GM21447 (cell line): ENCODE measurements at regions not wholly inside any gene's neighbourhood (a gene's known extent, or its start where the extent isn't known, plus 50 kb on each side); places are given as distances from the start of the nearest gene placed in this dataset.
"Not testable (repeated sequence)": the region's sequence is repeated elsewhere in the genome, so short reads cannot be mapped to it uniquely, and the experiment has no call there.

Experiments used
- ATAC-seq: cut with Tn5 transposase; IDR thresholded peaks from one replicate; pipeline ENCODE4 v1.9.1; 2021; ENCODE audit not compliant: unreplicated experiment

- ATAC-seq: no peak
Observed at GRCh38 chr3:158882445-158882844, 80.6 kb downstream of the MFSD1 start.

- no peak for ATAC-seq
Observed at GRCh38 chr3:158896729-158897128, 94.9 kb downstream of the MFSD1 start.

GRCh38 chr3:158906749-158907148 lies 104.9 kb downstream of the MFSD1 start:
- ATAC-seq: no peak

GRCh38 chr3:158908187-158908734 lies 106.4 kb downstream of the MFSD1 start:
- no peak for ATAC-seq

DNA sequence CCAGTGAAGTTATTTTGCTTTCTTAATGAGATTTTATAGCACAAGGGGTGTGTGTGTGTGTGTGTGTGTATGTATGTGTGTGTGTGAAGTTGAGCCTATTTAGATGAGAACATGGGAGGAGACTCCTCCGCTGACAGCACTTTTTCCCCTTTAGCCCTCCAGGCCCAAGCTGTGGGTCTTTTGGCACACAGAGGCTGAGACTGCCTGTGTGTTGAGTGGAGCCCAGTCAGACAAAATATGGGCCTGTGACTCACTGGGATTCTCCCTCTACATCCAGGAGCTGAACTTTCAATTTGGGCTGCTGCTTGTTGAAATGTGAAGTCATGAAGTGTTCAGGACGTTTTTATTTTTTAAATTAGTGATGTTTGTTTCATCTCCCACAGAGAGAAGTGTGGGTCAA lies 108.0 kb downstream of the MFSD1 start:
- no peak for ATAC-seq

GRCh38 chr3:158911586-158911985 lies 109.7 kb downstream of the MFSD1 start:
- ATAC-seq: no peak

- no peak for ATAC-seq
Observed at GRCh38 chr3:158912188-158912587, 110.3 kb downstream of the MFSD1 start.

GRCh38 chr3:158912621-158913020 lies 110.8 kb downstream of the MFSD1 start:
- ATAC-seq: no peak

DNA sequence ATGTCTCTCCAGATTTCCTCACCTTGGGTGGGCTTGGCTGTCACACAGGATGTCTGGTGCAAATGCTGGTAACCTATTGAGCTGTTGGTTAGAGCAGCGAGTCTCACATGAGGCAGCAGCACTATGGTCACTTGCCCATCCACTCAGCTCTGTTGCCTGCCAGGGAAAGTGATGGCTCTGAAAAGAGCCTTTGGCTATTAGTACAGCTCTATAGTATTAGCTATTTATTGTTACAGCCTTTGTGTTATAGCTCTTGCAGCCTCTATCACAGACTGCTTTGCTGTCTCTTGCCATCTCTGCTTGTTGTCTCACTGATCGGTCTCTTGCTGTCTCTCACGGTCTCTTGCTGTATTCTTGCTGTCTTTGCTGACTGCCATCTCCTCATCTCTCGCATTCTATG lies 114.3 kb downstream of the MFSD1 start:
- no peak for ATAC-seq

GRCh38 chr3:158918008-158918407 lies 116.2 kb downstream of the MFSD1 start:
- peak; percentile 87 for ATAC-seq

DNA sequence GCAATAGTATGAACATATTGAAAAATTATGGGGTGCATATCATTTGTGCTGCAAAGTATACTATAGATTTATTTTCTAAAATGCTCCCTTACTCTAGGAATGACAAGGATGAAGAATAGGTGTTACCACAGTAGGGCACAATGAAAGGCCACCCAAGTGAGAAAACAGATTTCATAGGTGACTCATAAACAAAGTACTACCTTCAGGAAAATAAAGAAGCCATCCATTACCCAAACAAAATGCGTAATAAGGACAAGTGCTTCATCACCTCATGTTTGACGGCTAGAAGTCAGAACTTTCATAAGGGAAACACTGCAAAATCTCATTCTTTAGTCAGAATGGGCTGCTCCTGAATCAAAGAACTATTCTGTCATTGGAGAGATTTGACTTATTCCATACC lies 116.6 kb downstream of the MFSD1 start:
- no peak for ATAC-seq

- no peak for ATAC-seq
Observed at GRCh38 chr3:158920371-158920770, 118.5 kb downstream of the MFSD1 start.

DNA sequence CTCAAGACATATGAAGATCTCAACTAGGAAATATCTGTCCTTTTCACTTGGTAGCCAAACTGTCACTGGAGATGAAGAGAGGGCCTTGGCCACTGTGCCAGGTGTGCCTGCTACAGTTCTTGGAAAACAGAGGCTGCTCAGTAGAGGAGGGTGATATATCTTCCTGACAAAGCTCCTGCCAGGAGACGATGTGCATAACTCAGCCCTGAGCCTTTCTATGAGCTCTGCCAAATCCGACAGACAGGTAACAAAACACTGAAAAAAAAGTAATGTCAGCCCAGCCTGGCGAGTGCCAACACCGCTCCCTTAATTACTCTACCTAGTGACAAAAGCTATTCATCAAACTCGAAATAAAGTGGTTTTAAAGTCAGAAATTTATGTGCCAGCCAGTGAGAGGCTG lies 123.2 kb downstream of the MFSD1 start:
- ATAC-seq: no peak

DNA sequence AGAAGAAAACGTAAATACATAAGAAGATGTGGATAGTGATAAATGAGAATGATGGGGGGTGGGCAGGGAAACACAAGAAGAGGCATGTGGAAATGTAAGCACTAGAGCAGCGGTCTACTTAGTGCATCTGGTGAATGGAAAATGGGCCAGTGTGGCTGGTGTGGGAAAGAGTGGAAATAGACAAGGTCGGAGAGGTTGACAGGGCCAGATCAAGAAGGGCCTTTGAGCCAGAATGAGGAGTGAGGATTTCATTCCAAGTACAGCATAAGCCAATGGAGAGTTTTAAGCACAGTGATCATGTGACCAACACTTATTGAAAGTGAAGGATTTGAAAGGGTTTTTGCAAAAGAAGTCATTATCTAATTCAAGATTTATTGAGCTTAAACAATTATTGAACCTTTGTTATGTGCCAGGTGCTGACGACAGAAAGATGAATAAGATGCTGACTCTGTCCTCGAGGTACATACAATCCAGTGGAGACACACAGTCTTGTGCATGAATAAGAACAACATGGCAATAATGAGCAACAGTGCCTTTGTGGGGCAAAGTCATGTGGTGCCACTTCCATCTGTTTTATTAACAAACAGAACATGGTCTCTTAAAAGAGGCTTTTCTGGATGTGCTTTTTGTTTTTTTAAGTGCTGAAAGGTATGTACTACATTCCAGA lies 124.1 kb downstream of the MFSD1 start:
- no peak for ATAC-seq

DNA sequence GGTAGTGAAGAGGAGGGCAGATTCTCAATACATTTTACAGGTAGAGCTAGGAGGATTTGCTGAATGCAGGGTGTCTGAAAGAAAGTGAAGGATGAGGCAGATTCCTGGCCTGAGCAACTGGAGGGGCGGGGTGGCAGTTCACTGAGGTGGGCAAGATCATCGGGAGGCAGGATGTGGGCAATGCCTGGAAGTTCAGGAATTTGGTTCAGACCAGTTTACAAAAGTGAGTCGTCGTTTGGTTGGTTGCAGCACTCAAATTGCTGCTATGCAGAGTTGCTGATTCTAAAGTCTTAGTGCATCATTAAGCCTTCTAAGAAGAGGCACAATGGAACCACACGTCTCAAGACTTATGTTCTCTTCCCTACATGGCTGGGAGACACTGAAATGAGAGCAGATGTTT lies 134.0 kb downstream of the MFSD1 start:
- no peak for ATAC-seq

DNA sequence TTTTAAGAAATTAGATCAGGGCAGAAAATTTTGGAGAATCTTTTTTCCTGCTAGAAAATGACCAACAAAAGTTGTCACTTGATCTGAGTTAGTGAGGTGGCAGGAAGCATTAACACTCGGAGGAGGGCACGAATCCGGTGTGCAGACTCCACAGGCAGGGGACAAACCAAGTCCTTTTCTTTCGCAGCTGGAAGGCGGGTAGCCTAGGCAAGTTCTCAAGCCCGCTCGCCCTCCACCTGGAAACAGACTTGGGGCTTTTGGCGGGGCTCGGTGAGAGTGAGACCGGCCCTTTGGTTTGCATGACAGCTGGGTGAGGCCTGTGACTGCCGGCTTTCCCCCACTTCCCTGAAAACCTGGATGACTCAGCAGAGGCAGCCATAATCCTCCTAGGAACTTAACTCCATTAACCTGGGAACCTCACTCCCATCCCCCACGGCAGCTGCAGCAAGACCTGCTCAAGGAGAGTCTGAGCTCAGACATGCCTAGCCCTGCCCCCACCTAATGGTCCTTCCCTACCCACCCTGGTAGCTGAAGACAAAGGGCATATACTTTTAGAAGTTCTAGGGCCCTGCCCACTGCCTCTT lies 134.8 kb downstream of the MFSD1 start:
- no peak for ATAC-seq

- ATAC-seq: no peak
Observed at GRCh38 chr3:158950178-158950901, 148.5 kb downstream of the MFSD1 start.

DNA sequence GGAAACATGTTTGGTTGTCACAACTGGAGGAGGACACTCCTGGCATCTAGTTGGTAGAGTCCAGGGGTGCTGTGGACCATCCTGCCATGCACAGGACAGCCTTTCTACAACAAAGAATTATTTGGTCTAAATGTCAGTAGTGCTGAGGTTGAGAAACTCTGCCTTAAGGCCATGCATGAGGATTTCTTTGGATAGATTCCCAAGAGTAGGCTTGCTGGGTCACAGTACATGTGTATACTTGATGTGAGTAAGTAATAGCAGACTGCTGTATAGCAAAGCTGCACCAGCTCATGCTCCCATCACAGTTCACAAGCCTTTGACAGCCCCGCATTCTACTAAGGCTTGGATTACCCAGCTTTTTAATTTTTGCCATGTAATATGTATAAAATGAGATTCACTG lies 151.3 kb downstream of the MFSD1 start:
- ATAC-seq: no peak

DNA sequence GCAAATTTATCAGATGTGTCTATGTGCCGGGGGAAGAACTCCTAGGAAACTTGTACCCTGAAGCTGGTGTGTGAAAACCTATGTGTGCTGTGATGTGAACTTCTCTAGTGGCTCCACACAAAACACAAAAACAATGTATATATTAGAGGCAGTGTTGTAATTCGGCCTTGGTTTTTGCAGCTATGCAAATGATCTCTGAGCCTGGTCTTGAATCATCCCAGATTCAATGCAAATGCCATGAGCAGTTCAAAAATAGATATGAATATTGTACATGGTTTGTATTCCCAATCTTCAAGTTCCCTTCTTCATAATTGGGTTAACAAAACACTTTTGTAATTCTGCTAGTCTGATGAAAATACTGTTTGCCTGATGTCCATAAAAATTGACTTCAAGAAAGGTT lies 152.6 kb downstream of the MFSD1 start:
- no peak for ATAC-seq

- ATAC-seq: not testable (repeated sequence)
Observed at GRCh38 chr3:158957777-158958176, 155.9 kb downstream of the MFSD1 start.

DNA sequence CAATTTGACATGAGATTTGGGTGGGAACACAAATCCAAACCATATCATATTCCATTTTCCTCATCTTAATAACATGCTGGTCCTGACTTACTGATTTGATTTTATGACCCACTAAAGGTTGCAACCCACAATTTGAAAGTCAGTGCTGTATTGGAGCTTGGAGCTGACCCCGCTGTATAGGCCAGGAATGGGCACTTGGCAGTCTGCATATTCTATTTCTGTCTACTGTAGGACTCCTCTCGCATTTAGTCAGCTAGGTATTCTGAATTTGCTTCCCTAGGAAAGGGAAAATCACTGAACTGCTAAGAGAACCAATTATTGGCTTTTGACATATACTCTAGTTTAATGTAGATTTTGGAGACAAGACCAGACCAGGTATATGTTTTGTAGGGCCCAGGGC lies 157.0 kb downstream of the MFSD1 start:
- no peak for ATAC-seq

GRCh38 chr3:158961471-158961870 lies 159.6 kb downstream of the MFSD1 start:
- ATAC-seq: no peak
